Kidney (tissue), 13 donors: ENCODE measurements at regions not wholly inside any gene's neighbourhood (a gene's known extent, or its start where the extent isn't known, plus 50 kb on each side); places are given as distances from the start of the nearest gene placed in this dataset.

Experiments
- DNase-seq, 5 donors: peaks; one replicate each; pipeline ENCODE4 v3.0.0-alpha.2; 2013 to 2020
- FAIRE-seq: peaks from 2 replicates; lab custom pipeline; 2012; peaks lifted over from hg19 to GRCh38; lab: Jason Lieb, UNC
- H3K27ac ChIP-seq, 2 donors: one replicate each; pipeline ENCODE4 v1.7.0; 2013; ENCODE audit warnings: low read depth in 2 of 2, low read length in 2 of 2, inconsistent platforms in 1 of 2
- H3K27me3 ChIP-seq: one replicate; pipeline ENCODE4 v1.7.1; 2013; ENCODE audit warnings: low read length, inconsistent platforms; ENCODE audit not compliant: control insufficient read depth, insufficient read depth
- H3K36me3 ChIP-seq, 3 donors: one replicate each; pipeline versions ENCODE4 v1.7.0 to v1.7.1; 2013; ENCODE audit warnings: low read length in 3 of 3, control low read depth in 1 of 3, inconsistent platforms in 1 of 3; ENCODE audit not compliant: insufficient read depth in 3 of 3, control insufficient read depth in 2 of 3
- H3K4me1 ChIP-seq, 3 donors: one replicate each; pipeline versions ENCODE4 v1.7.0 to v1.7.1; 2013; ENCODE audit warnings: low read length in 3 of 3, inconsistent platforms in 1 of 3, low read depth in 1 of 3; ENCODE audit not compliant: control insufficient read depth in 2 of 3, insufficient read depth in 2 of 3
- H3K4me3 ChIP-seq, 3 donors: one replicate each; pipeline versions ENCODE4 v1.7.0 to v1.8.1; 2013; ENCODE audit warnings: low read length in 3 of 3, control low read depth in 1 of 3, inconsistent platforms in 1 of 3
- H3K9ac ChIP-seq, 3 donors: one replicate each; pipeline versions ENCODE4 v1.7.0 to v1.7.1; 2013; ENCODE audit warnings: low read length in 3 of 3, control low read depth in 1 of 3, inconsistent platforms in 1 of 3
- H3K9me3 ChIP-seq, 3 donors: one replicate each; pipeline versions ENCODE4 v1.7.0 to v1.7.1; 2013; ENCODE audit warnings: low read length in 3 of 3, control low read depth in 1 of 3, inconsistent platforms in 1 of 3; ENCODE audit not compliant: control insufficient read depth in 2 of 3, insufficient read depth in 1 of 3
- intact Hi-C: fragments of 100-400 bp; cut with DNase I; formaldehyde crosslinking; loops from one replicate; pipeline ENCODE4 v1.11.1; 2022
- TF ChIP-seq, protein P1 (sequence below): IDR thresholded peaks from 3 replicates; pipeline ENCODE4 v1.5.1; 2012; ENCODE audit warnings: mild to moderate bottlenecking, moderate library complexity, borderline replicate concordance; ENCODE audit not compliant: insufficient read depth; ENCODE audit errors: extremely low read depth
- donor health status: control.
- donor health status: control.
- donor health status: control.
- donor health status: control.
- donor health status: control.
- donor health status: DM: yes; HTN: yes; CAD: no.
- donor health status: Normal renal cell carcinoma (clear cell type).

DNA sequence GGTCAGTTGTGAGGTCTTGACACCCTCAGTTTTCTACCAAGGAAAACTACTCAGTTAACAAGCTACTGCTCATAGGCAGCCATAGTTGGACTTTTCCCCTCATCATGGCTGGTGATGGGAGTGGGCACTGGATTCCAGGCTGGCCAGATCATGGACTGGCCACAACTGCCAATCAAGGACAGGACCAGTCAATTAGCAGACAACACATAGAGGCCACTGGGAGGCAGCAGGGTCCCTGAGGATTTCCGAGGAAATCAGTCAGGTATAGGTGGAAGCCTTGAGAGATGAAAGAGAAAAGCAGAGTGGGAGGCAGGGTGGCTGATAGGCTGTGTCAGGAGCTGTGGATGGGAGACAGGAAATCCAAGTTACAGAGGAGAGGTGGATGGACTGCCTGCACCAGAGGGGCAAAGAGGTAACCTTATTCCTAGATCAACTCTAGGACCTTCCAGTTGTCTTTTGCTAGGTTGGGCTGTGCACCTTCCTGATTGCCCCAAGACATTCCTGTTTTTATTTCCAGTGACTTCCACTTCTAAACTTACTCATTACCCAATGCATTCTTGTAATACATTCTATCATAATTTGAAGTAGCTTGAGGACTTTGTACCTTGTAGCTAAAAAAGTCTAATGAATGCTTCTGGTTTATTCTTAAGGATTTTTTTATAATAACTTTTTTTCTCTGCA is 361.8 kb downstream of the KCNRG start:
- no peaks in the 10 kb centered on the region for H3K4me1 ChIP-seq
- TF ChIP-seq, protein P1, sequence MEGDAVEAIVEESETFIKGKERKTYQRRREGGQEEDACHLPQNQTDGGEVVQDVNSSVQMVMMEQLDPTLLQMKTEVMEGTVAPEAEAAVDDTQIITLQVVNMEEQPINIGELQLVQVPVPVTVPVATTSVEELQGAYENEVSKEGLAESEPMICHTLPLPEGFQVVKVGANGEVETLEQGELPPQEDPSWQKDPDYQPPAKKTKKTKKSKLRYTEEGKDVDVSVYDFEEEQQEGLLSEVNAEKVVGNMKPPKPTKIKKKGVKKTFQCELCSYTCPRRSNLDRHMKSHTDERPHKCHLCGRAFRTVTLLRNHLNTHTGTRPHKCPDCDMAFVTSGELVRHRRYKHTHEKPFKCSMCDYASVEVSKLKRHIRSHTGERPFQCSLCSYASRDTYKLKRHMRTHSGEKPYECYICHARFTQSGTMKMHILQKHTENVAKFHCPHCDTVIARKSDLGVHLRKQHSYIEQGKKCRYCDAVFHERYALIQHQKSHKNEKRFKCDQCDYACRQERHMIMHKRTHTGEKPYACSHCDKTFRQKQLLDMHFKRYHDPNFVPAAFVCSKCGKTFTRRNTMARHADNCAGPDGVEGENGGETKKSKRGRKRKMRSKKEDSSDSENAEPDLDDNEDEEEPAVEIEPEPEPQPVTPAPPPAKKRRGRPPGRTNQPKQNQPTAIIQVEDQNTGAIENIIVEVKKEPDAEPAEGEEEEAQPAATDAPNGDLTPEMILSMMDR: peak; percentile 12
- no peak for FAIRE-seq

DNA sequence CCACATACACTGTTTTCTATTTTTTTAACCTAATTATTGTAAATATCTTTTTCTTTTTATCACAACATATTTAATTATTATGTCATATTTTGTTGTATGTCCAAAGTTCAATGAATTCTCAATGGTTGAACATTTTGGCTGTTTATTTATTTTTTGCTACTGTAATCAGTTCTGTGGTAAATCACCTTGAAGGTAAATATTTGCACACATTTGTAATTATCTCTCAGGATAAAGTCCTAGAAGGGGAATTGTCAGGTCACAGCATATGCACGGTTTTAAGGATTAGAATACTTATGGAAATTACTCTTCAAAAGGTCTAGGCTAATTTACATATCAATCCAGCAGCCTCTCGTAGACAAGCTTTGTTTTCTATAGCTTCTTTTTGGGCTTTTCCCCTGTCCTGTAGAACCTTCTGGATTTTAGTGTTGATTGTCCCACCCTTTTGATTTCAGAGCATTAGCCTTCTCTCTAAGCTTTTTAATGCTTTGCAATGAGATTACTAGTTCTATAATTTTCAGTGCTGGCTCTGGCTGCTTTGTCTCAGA is 362.6 kb downstream of the KCNRG start:
- intact Hi-C loops: no loop called here
- Histone ChIP-seq H3K27me3 (no peaks in the 10 kb centered on the region), H3K9ac (no peak overlapping the region), H3K4me1 (no peaks in the 10 kb centered on the region), H3K36me3 (no peaks in the 10 kb centered on the region), H3K4me3 (no peak overlapping the region), H3K27ac (no peak overlapping the region), H3K9me3 (no peaks in the 10 kb centered on the region)
- DNase-seq: no peak
- no peak for FAIRE-seq
- TF ChIP-seq, protein P1: no peak

More for the DNA sequence above, 361.8 kb downstream of the KCNRG start:
- no peak for DNase-seq
- Histone ChIP-seq H3K9me3 (no peaks in the 10 kb centered on the region), H3K27me3 (no peaks in the 10 kb centered on the region), H3K36me3 (no peaks in the 10 kb centered on the region), H3K4me3 (no peak overlapping the region), H3K27ac (no peak overlapping the region), H3K9ac (no peak overlapping the region)
- intact Hi-C loops: no loop called here

DNA sequence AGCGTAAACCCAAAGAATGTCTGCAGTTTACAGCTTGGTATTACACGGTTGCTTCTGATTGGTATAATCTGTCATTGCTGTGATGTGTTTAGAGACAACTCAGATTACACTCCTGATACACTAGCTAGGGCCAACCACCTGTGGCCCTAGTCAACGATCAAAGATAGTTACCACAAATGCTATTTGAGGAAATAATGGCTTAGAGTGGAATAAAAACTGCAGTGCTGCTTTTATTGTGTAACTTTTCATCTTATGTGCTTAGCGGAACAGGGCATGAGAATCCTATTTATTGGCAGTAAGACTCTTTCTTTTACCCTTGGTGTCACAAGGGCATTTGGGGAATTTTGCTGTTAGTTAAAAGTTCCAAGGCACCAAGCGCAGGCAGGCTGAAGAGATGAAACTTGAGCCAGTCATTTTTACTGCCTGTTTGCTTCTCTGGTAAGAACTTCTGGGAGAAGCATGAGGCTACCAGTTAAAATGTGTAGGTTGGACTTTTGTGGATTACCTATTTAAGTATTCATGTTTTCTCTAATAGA is 363.3 kb downstream of the KCNRG start:
- H3K9ac ChIP-seq: no peak overlapping the region
- H3K36me3 ChIP-seq: no peaks in the 10 kb centered on the region
- H3K27ac ChIP-seq: no peak overlapping the region
- H3K27me3 ChIP-seq: no peaks in the 10 kb centered on the region
- peak in 3 of 5 donors; percentile 32 to 82 (median 76) for DNase-seq
- no peaks in the 10 kb centered on the region for H3K9me3 ChIP-seq
- H3K4me3 ChIP-seq: no peak overlapping the region
- TF ChIP-seq, protein P1: no peak
- no peak for FAIRE-seq
- intact Hi-C loops: no loop called here
- H3K4me1 ChIP-seq: no peaks in the 10 kb centered on the region
